ENCODE measurements at regions not wholly inside any gene's neighbourhood (a gene's known extent, or its start where the extent isn't known, plus 50 kb on each side); places are given as distances from the start of the nearest gene placed in this dataset.

GRCh38 chr1:29762635-29763034 is 526.3 kb downstream of the PTPRU start:
- TF ChIP-seq SUZ12 (IDR thresholded peaks at IDR 0.05; ENCODE audit: extremely low read depth, insufficient read depth, insufficient read length) = no peak
- TF ChIP-seq YY1 (IDR thresholded peaks at IDR 0.05; ENCODE audit: insufficient read depth, insufficient read length) = no peak
- no peak for TF ChIP-seq ZNF274 (IDR thresholded peaks at IDR 0.05; ENCODE audit: low read depth, low read length)

All from NT2/D1 (cell line).